Astrocyte (in vitro differentiated cells and primary cell): ENCODE measurements at regions not wholly inside any gene's neighbourhood (a gene's known extent, or its start where the extent isn't known, plus 50 kb on each side); places are given as distances from the start of the nearest gene placed in this dataset.

Experiments used
- CTCF ChIP-seq: IDR thresholded peaks from 2 replicates; pipeline ENCODE4 v1.5.1; 2011; ENCODE audit warnings: low read depth, mild to moderate bottlenecking, inconsistent platforms, low read length, moderate library complexity; ENCODE audit not compliant: insufficient read depth
- EZH2 ChIP-seq: IDR thresholded peaks from 2 replicates; pipeline ENCODE4 v1.6.1; 2012; ENCODE audit warnings: mild to moderate bottlenecking, low read length, inconsistent platforms; ENCODE audit not compliant: insufficient read depth

DNA sequence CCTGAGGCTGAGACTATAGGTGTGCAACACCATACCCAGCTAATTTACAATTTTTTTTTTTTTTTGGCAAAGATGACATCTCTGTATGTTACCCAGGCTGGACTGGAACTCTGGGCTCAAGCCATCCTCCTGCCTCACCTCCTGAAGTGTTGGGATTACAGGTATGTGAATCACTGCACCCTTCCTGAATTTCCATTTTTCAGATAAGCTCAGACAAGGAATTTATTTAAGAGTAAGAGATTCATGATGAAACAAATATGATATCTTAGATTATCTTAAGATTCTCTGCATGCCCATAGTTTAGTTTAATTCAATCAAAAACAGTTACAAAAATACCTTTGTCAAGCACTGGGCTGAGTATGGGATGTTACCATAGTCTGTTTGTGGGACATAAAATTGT, 128.4 kb upstream of the BASP1 start:
- TF ChIP-seq CTCF = no peak
- TF ChIP-seq EZH2 = no peak
